AG09309 (cell line): ENCODE measurements at regions not wholly inside any gene's neighbourhood (a gene's known extent, or its start where the extent isn't known, plus 50 kb on each side); places are given as distances from the start of the nearest gene placed in this dataset.
"Not testable (repeated sequence)": the region's sequence is repeated elsewhere in the genome, so short reads cannot be mapped to it uniquely, and the experiment has no call there.

Experiments
- DNase-seq: peaks from one replicate; pipeline ENCODE4 v3.0.0-alpha.2; 2010; ENCODE audit warnings: low read depth
- H3K4me3 ChIP-seq: 2 replicates; pipeline ENCODE4 v1.5.1; 2011; ENCODE audit warnings: mild to moderate bottlenecking, low read depth, low read length, moderate library complexity; ENCODE audit not compliant: control insufficient read depth
- CTCF ChIP-seq: IDR thresholded peaks from 2 replicates; pipeline ENCODE4 v1.5.1; 2011; ENCODE audit warnings: mild to moderate bottlenecking, low read depth, low read length, inconsistent platforms; ENCODE audit not compliant: insufficient read depth, control insufficient read depth; ENCODE audit errors: missing control alignments

DNA sequence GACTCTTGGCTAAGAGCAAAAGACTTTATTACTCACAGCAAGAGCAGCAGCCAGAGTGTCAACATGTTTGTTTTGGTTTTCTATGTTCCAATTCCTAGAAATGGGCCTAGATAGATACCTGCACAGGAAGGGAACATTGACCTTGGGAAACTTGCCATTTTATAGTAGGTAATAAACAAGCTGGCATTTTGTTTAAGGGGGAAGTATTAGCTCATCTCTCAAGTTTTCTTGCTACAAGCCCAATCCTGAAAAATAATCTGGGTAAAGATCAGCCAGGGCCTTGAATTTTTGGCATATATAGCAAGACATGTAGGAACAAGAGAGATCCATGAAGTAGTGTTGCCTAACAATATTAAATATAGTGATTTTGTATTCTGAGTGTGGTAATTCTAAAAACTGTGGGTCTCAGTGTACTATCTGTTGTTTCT, 51.4 kb upstream of the RGL1 start:
- no peak for TF ChIP-seq CTCF
- no peak overlapping the region for H3K4me3 ChIP-seq
- no peak for DNase-seq

DNA sequence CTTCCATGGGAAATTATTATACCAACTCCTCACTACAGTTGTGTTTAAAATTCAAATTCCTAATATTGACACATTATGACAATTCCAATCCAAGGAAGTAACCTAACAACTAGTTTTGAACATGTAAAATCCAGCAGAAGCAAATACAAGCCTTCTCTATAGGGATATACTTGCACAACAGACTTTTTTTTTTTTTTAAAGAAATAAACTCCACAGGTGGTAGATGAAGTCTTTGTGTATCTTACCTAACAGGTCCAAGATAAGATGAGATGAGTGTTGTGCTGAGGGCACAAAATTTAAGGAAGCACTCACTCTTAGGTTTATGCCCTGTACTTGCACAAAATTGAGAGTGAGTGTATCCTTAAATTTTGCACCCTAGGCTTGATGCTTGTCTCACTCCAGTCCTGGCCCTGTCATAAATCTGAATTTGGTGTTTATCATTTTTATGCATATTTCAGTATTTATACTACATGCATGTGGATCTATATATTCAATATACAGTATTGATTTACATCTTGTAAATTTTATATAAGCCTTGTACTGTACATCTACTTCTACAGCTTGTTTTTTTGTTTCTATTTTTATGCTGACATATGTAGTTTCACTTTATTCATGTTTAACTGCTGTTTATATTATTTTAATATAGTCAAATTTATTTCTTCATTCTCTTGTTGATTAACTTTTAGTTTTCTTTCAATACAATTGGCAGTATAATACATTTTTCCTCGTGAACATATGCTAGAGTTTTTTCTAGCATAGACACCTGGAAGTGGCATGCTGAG, 60.6 kb upstream of the RGL1 start:
- H3K4me3 ChIP-seq, result no peak overlapping the region
- no peak for TF ChIP-seq CTCF
- DNase-seq, result no peak

DNA sequence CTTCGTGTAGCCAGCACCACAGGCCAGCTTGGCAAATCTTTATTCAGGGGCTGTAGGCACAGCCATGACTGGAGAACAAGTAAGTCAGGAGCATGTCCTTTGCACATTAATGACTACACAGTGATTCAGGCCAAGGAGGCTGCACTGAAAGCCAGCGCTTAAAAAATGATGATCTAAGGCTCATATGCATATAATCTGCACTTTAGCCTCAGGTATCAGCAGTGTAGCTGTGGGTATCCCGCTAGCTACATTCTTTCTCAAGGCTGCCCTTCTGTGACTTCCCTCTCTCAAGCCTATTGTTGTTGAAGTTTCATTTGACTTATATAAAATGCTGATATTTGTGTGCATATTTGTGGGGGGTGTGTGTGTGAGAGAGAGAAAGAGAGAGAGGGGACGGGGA, 62.6 kb upstream of the RGL1 start:
- no peak overlapping the region for H3K4me3 ChIP-seq
- no peak for DNase-seq

GRCh38 chr1:183739741-183740271, 65.1 kb upstream of the RGL1 start:
- DNase-seq, result no peak
- no peak for TF ChIP-seq CTCF

More for the DNA sequence above, 62.6 kb upstream of the RGL1 start:
- no peak for TF ChIP-seq CTCF

DNA sequence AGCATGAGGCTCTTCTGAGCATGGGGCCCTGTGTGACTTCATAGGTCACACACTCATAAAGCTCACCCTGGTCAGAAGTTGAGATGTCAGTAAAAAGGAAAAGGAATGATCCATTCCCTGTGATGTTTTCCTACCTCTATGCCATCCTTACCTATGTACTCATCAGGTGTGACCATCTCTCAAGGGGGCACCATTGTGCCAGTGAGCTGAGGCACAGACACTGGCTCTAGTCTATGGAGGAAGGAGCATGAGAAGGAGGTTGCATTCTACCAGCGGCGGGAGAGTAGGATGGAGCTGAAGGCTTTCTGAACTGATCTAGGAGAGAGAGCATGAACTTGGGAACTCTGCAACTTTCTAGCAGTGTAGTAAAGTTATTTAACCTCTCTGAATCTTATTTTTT, 65.8 kb upstream of the RGL1 start:
- no peak overlapping the region for H3K4me3 ChIP-seq
- TF ChIP-seq CTCF, result no peak
- no peak for DNase-seq

More at GRCh38 chr1:183739741-183740271, 65.1 kb upstream of the RGL1 start:
- no peak overlapping the region for H3K4me3 ChIP-seq

DNA sequence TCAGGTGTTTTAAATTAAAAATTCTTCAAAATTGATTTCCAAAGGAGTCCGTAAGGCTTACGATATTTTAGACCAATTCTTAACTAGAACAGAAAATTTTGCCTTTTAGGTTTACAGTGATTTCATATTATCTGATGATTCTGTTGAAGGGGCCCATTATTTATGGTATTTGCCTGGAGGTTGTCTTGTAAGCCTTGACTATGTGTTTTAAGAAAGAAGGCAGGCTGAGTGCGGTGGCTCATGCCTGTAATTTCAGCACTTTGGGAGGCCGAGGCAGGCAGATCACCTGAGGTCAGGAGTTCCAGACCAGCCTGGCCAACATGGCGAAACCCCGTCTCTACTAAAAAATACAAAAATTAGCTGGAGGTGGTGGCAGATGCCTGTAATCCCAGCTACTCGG, 67.0 kb upstream of the RGL1 start:
- not testable (repeated sequence) for DNase-seq, H3K4me3 ChIP-seq

DNA sequence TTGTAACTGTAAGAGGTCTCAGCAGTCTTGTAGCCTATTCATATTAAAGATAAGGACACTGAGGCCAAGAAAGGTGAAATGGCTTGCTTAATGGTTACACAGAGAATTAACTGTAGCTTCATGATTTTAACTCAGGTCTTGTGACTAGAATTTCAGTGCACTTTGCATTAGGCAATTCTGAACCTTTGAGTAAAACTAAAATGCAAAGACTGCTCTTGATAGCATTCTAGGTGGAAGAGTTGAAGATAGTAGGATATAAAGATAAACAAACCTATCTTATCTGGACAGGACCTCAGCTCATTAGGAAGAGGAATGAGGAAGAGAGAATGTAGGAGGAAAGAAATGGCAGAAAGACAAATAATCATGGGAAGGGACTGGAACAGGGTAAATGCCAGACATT, 68.6 kb upstream of the RGL1 start:
- DNase-seq, result no peak
- H3K4me3 ChIP-seq, result no peak overlapping the region
- no peak for TF ChIP-seq CTCF
